H9 (cell line): ENCODE measurements at regions not wholly inside any gene's neighbourhood (a gene's known extent, or its start where the extent isn't known, plus 50 kb on each side); places are given as distances from the start of the nearest gene placed in this dataset.

ENCODE experiments used
- DNase-seq: peaks from one replicate; pipeline ENCODE4 v3.0.0-alpha.2; 2017
- H2AFZ ChIP-seq: one replicate; pipeline ENCODE4 v1.6.1; 2013; ENCODE audit warnings: mild to moderate bottlenecking, low read length, control low read depth, moderate library complexity
- H2AK5ac ChIP-seq: 2 replicates; pipeline ENCODE4 v1.6.1; 2013; ENCODE audit warnings: low read length, control low read depth, mixed read lengths; ENCODE audit not compliant: insufficient read length
- H2BK120ac ChIP-seq: one replicate; pipeline ENCODE4 v1.6.1; 2013; ENCODE audit warnings: low read depth, mild to moderate bottlenecking, low read length, control low read depth, inconsistent platforms; ENCODE audit not compliant: poor library complexity, severe bottlenecking
- H2BK12ac ChIP-seq: 2 replicates; pipeline ENCODE4 v1.6.1; 2013; ENCODE audit warnings: low read length, control low read depth, mixed read lengths, low read depth; ENCODE audit not compliant: insufficient read length
- H2BK15ac ChIP-seq: 2 replicates; pipeline ENCODE4 v1.6.1; 2013; ENCODE audit warnings: low read depth, low read length, control low read depth
- H2BK20ac ChIP-seq: one replicate; pipeline ENCODE4 v1.6.1; 2013; ENCODE audit warnings: low read depth, mild to moderate bottlenecking, low read length, control low read depth, inconsistent platforms; ENCODE audit not compliant: poor library complexity, severe bottlenecking
- H2BK5ac ChIP-seq: 2 replicates; pipeline ENCODE4 v1.6.1; 2013; ENCODE audit warnings: low read length, control low read depth, mixed read lengths; ENCODE audit not compliant: insufficient read length
- H3K14ac ChIP-seq: 2 replicates; pipeline ENCODE4 v1.6.1; 2013; ENCODE audit warnings: low read length, control low read depth; ENCODE audit not compliant: insufficient read depth
- H3K18ac ChIP-seq: 2 replicates; pipeline ENCODE4 v1.6.1; 2013; ENCODE audit warnings: low read depth, mild to moderate bottlenecking, mixed read lengths, low read length, control low read depth; ENCODE audit not compliant: insufficient read length
- H3K23ac ChIP-seq: 2 replicates; pipeline ENCODE4 v1.6.1; 2013; ENCODE audit warnings: low read length, control low read depth, mixed read lengths, low read depth; ENCODE audit not compliant: insufficient read length
- H3K23me2 ChIP-seq: 2 replicates; pipeline ENCODE4 v1.6.1; 2013; ENCODE audit warnings: low read depth, mild to moderate bottlenecking, mixed read lengths, low read length, control low read depth; ENCODE audit not compliant: insufficient read length, poor library complexity, severe bottlenecking
- H3K27ac ChIP-seq: 2 replicates; pipeline ENCODE4 v1.5.1; 2013; ENCODE audit warnings: low read length, control low read depth, mixed read lengths, low read depth; ENCODE audit not compliant: insufficient read length
- H3K27me3 ChIP-seq: 2 replicates; pipeline ENCODE4 v1.6.1; 2013; ENCODE audit warnings: low read length, control low read depth, inconsistent platforms; ENCODE audit not compliant: insufficient read depth
- H3K4ac ChIP-seq: 2 replicates; pipeline ENCODE4 v1.6.1; 2013; ENCODE audit warnings: low read depth, mild to moderate bottlenecking, control low read depth, inconsistent platforms, low read length, moderate library complexity
- H3K4me1 ChIP-seq: 2 replicates; pipeline ENCODE4 v1.6.1; 2013; ENCODE audit warnings: low read length, control low read depth, inconsistent platforms; ENCODE audit not compliant: insufficient read depth
- H3K4me2 ChIP-seq: 2 replicates; pipeline ENCODE4 v1.6.1; 2013; ENCODE audit warnings: low read length, control low read depth, mixed read lengths; ENCODE audit not compliant: insufficient read length, insufficient read depth
- H3K56ac ChIP-seq: 2 replicates; pipeline ENCODE4 v1.6.1; 2013; ENCODE audit warnings: low read depth, mild to moderate bottlenecking, mixed read lengths, low read length, control low read depth; ENCODE audit not compliant: insufficient read length
- H3K79me1 ChIP-seq: 2 replicates; pipeline ENCODE4 v1.6.1; 2013; ENCODE audit warnings: low read depth, mild to moderate bottlenecking, moderate library complexity, low read length, control low read depth, inconsistent platforms; ENCODE audit not compliant: insufficient read depth, poor library complexity, severe bottlenecking
- H3K79me2 ChIP-seq: 2 replicates; pipeline ENCODE4 v1.6.1; 2013; ENCODE audit warnings: low read length, control low read depth, inconsistent platforms; ENCODE audit not compliant: insufficient read depth
- H3K9ac ChIP-seq: 2 replicates; pipeline ENCODE4 v1.6.1; 2013; ENCODE audit warnings: low read length, control low read depth, mixed read lengths; ENCODE audit not compliant: insufficient read length; ENCODE audit errors: extremely low read depth
- H3K9me3 ChIP-seq: one replicate; pipeline ENCODE4 v1.6.1; 2013; ENCODE audit warnings: low read depth, low read length, inconsistent platforms; ENCODE audit not compliant: control insufficient read depth
- H3T11ph ChIP-seq: one replicate; pipeline ENCODE4 v1.6.1; 2013; ENCODE audit warnings: mild to moderate bottlenecking, low read length, control low read depth, inconsistent platforms
- H4K20me1 ChIP-seq: one replicate; pipeline ENCODE4 v1.6.1; 2013; ENCODE audit not compliant: control insufficient read depth, insufficient read length, insufficient read depth
- H4K5ac ChIP-seq: 2 replicates; pipeline ENCODE4 v1.6.1; 2013; ENCODE audit warnings: low read depth, mild to moderate bottlenecking, mixed read lengths, low read length, control low read depth; ENCODE audit not compliant: insufficient read length
- H4K8ac ChIP-seq: replicated peaks from 2 replicates; pipeline ENCODE4 v1.6.1; 2013; ENCODE audit warnings: low read length, control low read depth, mixed read lengths, low read depth; ENCODE audit not compliant: insufficient read length
- H4K91ac ChIP-seq: 2 replicates; pipeline ENCODE4 v1.6.1; 2013; ENCODE audit warnings: low read depth, mild to moderate bottlenecking, moderate library complexity, mixed read lengths, low read length, control low read depth; ENCODE audit not compliant: insufficient read length
- H3K27ac Mint-ChIP-seq, 3 experiments: 2 replicates in 2 of 3; 3 replicates in 1 of 3; pipeline ENCODE4 v1.8.0; 2020 to 2021; ENCODE audit warnings: mixed read lengths in 3 of 3, mild to moderate bottlenecking in 1 of 3, moderate library complexity in 1 of 3
- H3K27me3 Mint-ChIP-seq: 2 replicates; pipeline ENCODE4 v1.8.0; 2021; ENCODE audit warnings: low read depth, mild to moderate bottlenecking, moderate library complexity, mixed read lengths
- H3K36me3 Mint-ChIP-seq, 3 experiments: 2 replicates in 2 of 3; 3 replicates in 1 of 3; pipeline ENCODE4 v1.8.0; 2020 to 2021; ENCODE audit warnings: low read depth in 3 of 3, mixed read lengths in 3 of 3; ENCODE audit not compliant: insufficient read depth in 1 of 3
- H3K4me1 Mint-ChIP-seq, 2 experiments: 2 replicates each; pipeline ENCODE4 v1.8.0; 2020; ENCODE audit warnings: mixed read lengths in 2 of 2
- H3K4me3 Mint-ChIP-seq, 2 experiments: 2 replicates in 1 of 2; 3 replicates in 1 of 2; pipeline ENCODE4 v1.8.0; 2020 to 2021; ENCODE audit warnings: mild to moderate bottlenecking in 2 of 2, mixed read lengths in 2 of 2, moderate library complexity in 1 of 2
- H3K9me3 Mint-ChIP-seq, 2 experiments: 2 replicates in 1 of 2; 3 replicates in 1 of 2; pipeline ENCODE4 v1.8.0; 2020; ENCODE audit warnings: mild to moderate bottlenecking in 2 of 2, mixed read lengths in 2 of 2, moderate library complexity in 1 of 2
- TF ChIP-seq, protein P1 (sequence below): fragments of 200-600 bp; sonication (generic); conservative IDR thresholded peaks from 3 replicates; pipeline ENCODE4 v1.8.0; 2021; ENCODE audit warnings: antibody characterized with exemption, mild to moderate bottlenecking

DNA sequence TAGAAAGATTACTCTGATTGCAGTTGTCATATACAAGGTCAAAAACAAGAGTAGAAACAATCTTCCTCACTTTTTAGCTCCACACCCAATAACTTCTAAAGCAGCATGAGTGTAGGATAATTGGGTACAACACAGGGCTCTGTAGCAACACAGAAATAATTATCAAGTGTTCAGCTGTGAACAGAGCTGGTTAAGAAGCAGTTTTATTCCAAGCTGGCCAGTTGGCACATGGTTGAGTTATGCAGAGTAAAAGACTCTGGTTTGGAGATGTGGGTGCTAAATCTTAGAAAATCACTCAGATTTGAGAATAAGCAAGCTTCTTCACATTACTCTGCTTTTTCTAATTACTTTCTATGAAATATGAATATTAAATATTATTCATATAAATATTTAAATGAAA lies 118.5 kb downstream of the KIF2B start:
- no peaks in the 10 kb centered on the region for H3K27me3 ChIP-seq
- no peaks in the 10 kb centered on the region for H3K4me1 Mint-ChIP-seq
- no peak overlapping the region for H3K18ac ChIP-seq

More for the DNA sequence above, 118.5 kb downstream of the KIF2B start:
- H2AFZ ChIP-seq = no peak overlapping the region
- no peaks in the 10 kb centered on the region for H3K4me1 ChIP-seq
- H2BK12ac ChIP-seq = no peak overlapping the region
- no peak overlapping the region for H3K23ac ChIP-seq
- H3K9me3 ChIP-seq = no peaks in the 10 kb centered on the region
- no peak overlapping the region for H2BK15ac ChIP-seq
- Mint-ChIP-seq H3K9me3 (no peaks in the 10 kb centered on the region), H3K4me3 (no peak overlapping the region), H3K36me3 (no peaks in the 10 kb centered on the region), H3K27me3 (no peaks in the 10 kb centered on the region), H3K27ac (no peak overlapping the region)
- DNase-seq = no peak
- H3K27ac ChIP-seq = no peak overlapping the region
- H2BK5ac ChIP-seq = no peak overlapping the region
- H3K23me2 ChIP-seq = no peaks in the 10 kb centered on the region
- no peak overlapping the region for H3K4me2 ChIP-seq
- H3K9ac ChIP-seq = no peak overlapping the region
- no peaks in the 10 kb centered on the region for H3K79me1 ChIP-seq
- H2AK5ac ChIP-seq = no peak overlapping the region
- H4K20me1 ChIP-seq = no peaks in the 10 kb centered on the region
- H4K91ac ChIP-seq = no peak overlapping the region
- no peak overlapping the region for H3T11ph ChIP-seq
- no peak overlapping the region for H4K5ac ChIP-seq
- no peak overlapping the region for H3K4ac ChIP-seq
- H3K14ac ChIP-seq = no peak overlapping the region
- no peak overlapping the region for H2BK120ac ChIP-seq
- no peaks in the 10 kb centered on the region for H3K79me2 ChIP-seq
- TF ChIP-seq, protein P1, sequence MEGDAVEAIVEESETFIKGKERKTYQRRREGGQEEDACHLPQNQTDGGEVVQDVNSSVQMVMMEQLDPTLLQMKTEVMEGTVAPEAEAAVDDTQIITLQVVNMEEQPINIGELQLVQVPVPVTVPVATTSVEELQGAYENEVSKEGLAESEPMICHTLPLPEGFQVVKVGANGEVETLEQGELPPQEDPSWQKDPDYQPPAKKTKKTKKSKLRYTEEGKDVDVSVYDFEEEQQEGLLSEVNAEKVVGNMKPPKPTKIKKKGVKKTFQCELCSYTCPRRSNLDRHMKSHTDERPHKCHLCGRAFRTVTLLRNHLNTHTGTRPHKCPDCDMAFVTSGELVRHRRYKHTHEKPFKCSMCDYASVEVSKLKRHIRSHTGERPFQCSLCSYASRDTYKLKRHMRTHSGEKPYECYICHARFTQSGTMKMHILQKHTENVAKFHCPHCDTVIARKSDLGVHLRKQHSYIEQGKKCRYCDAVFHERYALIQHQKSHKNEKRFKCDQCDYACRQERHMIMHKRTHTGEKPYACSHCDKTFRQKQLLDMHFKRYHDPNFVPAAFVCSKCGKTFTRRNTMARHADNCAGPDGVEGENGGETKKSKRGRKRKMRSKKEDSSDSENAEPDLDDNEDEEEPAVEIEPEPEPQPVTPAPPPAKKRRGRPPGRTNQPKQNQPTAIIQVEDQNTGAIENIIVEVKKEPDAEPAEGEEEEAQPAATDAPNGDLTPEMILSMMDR = no peak
- no peak overlapping the region for H3K56ac ChIP-seq
- H2BK20ac ChIP-seq = no peak overlapping the region
- H4K8ac ChIP-seq = no peak overlapping the region
